GM13977 (cell line): ENCODE measurements at regions not wholly inside any gene's neighbourhood (a gene's known extent, or its start where the extent isn't known, plus 50 kb on each side); places are given as distances from the start of the nearest gene placed in this dataset.

Source experiments
- DNase-seq: peaks from one replicate; pipeline ENCODE4 v3.0.0; 2012; ENCODE audit warnings: low spot score
- in situ Hi-C: fragments of 300-500 bp; cut with MboI; formaldehyde crosslinking; loops from one replicate; pipeline ENCODE4 v1.12.0; 2022; ENCODE audit warnings: low sequenced_read_pairs, low pct_unique_long_range_greater_than_20kb, mixed read lengths, inconsistent platforms; ENCODE audit not compliant: unreplicated experiment
- TF ChIP-seq, protein P1 (sequence below): IDR thresholded peaks from 2 replicates; pipeline ENCODE4 v1.5.1; 2012; ENCODE audit warnings: mild to moderate bottlenecking, control low read depth; ENCODE audit not compliant: insufficient read depth; ENCODE audit errors: extremely low read depth, missing control alignments

DNA sequence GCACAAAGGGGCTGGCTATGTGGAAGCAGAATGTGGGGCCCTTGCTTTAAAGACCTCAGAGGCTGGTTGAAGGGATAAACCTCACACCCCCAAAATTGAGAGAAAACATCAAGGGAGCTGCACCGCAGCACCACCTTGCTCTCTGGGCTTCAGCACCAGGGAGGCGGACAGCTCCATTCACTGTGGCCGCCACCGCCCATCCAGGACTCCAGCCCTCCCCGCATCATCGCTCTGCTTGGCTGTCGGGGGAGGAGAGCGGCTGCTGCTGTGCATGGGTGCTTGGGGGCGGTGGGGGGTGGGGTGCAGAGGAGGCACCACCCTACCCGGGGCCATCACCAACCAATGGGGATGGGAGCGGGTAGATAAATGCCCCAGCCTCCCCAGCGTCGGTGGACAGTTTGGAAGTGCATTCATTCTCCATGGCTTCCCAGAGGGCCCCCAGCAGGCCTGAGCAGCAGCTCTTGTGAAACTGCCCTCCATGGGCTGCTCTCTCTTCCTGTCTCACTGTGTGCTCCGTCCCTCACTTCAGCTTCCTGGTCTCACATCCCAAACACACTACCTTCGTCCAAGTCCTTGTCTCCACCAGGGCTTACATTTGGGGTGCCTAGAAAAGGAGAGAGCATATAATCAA is 75.7 kb upstream of the BHLHE23 start:
- in situ Hi-C loops: no loop called here
- TF ChIP-seq, protein P1, sequence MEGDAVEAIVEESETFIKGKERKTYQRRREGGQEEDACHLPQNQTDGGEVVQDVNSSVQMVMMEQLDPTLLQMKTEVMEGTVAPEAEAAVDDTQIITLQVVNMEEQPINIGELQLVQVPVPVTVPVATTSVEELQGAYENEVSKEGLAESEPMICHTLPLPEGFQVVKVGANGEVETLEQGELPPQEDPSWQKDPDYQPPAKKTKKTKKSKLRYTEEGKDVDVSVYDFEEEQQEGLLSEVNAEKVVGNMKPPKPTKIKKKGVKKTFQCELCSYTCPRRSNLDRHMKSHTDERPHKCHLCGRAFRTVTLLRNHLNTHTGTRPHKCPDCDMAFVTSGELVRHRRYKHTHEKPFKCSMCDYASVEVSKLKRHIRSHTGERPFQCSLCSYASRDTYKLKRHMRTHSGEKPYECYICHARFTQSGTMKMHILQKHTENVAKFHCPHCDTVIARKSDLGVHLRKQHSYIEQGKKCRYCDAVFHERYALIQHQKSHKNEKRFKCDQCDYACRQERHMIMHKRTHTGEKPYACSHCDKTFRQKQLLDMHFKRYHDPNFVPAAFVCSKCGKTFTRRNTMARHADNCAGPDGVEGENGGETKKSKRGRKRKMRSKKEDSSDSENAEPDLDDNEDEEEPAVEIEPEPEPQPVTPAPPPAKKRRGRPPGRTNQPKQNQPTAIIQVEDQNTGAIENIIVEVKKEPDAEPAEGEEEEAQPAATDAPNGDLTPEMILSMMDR: no peak
- peak; percentile 81 for DNase-seq

DNA sequence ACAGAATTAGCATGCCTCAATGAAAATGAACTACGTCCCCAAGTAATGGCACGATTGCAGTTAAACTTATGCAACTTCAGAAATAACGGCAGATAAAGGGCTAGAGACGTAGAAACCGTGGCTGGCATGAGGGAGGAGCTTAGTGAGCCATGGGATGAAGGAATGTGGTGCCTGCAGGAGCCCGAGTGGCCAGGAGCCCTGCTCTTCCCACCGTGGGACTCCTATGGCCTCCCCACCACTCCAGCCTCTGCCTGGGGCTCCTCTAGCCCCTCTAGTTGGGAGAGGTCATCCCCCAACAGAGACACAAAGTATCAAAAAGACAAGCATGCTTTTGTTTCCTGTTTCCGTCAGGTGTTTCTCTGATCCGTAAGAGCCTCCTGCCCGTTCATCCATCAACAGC is 75.1 kb upstream of the BHLHE23 start:
- TF ChIP-seq, protein P1: no peak
- in situ Hi-C loops: no loop called here
- DNase-seq: no peak

DNA sequence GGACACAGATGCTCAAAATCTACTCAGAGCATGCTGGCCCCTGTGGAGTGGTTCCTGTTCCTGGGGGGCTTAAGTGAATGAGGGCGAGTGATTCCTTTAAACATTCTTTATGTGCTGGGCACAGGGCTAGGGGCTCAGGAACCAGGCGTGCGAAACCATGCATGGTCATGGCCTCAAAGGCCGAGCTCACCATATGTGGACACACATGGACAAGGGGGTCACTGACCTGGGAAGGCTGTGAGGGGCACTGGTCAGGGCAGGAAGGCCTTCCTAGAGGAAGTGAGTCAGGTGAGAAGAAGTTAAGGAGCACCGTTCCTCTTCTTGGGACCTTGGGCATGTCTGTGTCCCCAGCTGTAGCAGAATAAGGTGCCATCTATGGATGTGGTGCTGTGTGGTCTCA is 74.6 kb upstream of the BHLHE23 start:
- DNase-seq: no peak
- in situ Hi-C loops: no loop called here
- TF ChIP-seq, protein P1: no peak

DNA sequence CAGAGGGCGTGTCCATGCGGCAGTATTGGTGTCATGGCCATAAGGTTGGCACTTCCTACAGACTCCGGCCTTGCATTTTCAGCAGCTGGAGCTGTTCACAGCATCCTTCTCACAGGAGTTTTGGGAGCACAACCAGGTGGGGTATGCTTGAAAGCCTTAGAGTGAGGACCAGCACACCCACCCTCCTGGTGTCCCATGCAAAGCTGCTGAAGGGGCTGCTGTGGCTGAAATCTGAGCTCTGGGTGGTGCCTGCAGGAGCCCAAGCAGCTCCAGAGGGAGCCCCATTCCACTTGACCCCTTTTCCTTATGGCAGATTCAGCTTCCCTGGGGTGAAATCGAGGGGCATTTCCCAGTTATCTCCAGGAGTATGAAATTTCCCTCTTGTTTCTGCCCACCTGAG is 74.0 kb upstream of the BHLHE23 start:
- TF ChIP-seq, protein P1: no peak
- no peak for DNase-seq
- in situ Hi-C loops: no loop called here

DNA sequence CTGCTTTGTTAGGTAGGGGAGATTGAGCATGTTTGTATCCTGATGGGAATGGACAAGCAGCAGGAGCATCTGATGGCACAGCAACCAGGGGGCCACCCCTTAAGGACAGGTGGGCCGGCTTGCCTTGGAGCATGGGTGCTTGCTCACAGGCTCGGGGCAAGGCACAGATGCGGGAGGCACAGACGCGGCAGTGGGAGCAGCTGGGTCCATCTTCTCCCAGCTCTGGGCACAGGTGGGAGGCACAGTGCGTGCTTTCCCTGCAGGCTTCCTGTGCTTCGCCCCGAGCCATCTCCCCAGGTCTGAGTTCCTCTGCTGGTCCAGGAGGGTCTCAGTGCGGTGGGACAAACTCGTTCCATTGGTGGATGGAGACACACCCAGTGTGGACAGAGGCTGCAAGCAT is 73.6 kb upstream of the BHLHE23 start:
- TF ChIP-seq, protein P1: no peak
- in situ Hi-C loops: no loop called here
- no peak for DNase-seq

- TF ChIP-seq, protein P1: no peak
- in situ Hi-C loops: no loop called here
- no peak for DNase-seq
Measured at GRCh38 chr20:63079971-63080370, 73.2 kb upstream of the BHLHE23 start.
